ENCODE measurements at regions not wholly inside any gene's neighbourhood (a gene's known extent, or its start where the extent isn't known, plus 50 kb on each side); places are given as distances from the start of the nearest gene placed in this dataset.
A peak's percentile ranks its signal among the peaks of the same experiment; 100 is the strongest.

DNA sequence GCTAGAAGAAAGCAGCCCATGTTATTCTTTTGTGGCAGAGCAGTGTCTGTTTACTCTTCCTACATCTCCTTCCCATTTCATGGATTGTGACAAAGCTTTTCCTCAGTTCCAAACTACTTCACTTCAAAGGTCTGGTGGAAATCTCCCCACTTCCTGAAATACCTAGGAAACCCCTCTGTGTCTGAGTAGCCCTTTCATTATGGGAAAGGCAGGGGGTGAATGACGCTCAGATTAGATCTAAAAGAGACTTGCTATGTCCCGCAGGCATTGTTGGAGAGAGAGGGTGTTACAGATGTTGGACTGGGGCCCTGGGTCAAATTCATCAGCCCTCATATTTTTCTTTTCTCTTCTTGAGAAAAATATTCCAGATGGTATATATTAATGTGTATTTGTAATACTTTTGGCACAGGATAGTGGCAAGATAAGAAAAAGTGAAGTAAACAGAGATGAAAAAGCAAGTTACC lies 675.0 kb downstream of the IRS1 start:
- no peaks in the 10 kb centered on the region for H3K9me3 ChIP-seq (ENCODE audit: low read length)
- DNase-seq (ENCODE audit: low spot score) = peak; percentile 56
- H3K27ac ChIP-seq (ENCODE audit: extremely low read length, insufficient read depth, low read length) = no peak overlapping the region
- no peak overlapping the region for H3K4me2 ChIP-seq (ENCODE audit: low read depth, low read length)
- FAIRE-seq = no peak
- H3K36me3 ChIP-seq (replicated peaks in 1 of 2; ENCODE audit: control insufficient read depth in 1 of 2, insufficient read depth in 2 of 2, low read length in 2 of 2) = no peaks in the 10 kb centered on the region
- intact Hi-C loops (cut with micrococcal nuclease; ENCODE audit: unreplicated experiment) (no loop called here), in situ Hi-C loops (cut with HindIII; ENCODE audit: extremely low pct_ligation_motif_present, low pct_unique_long_range_greater_than_20kb) (no loop called here)
- no TSS peak for BruUV-seq (replicated peaks)
- H3K27me3 ChIP-seq (ENCODE audit: control insufficient read depth in 1 of 2, insufficient read depth in 2 of 2, low read length in 2 of 2) = no peaks in the 10 kb centered on the region
- CTCF ChIA-PET (ENCODE audit: low intra/inter-chr PET ratio, low total read pairs) = no interaction called here
- no peaks in the 10 kb centered on the region for H4K20me1 ChIP-seq (ENCODE audit: insufficient read depth, low read length)
- no peaks in the 10 kb centered on the region for H3K79me2 ChIP-seq (ENCODE audit: insufficient read depth, low read length)
- peaks cover 33% of the 10 kb centered on the region for H3K4me1 ChIP-seq (ENCODE audit: insufficient read depth, low read length)
- WGBS (ENCODE audit: low lambda C conversion rate) = 94% methylated on average over 2 of the region's 2 CpGs
- POLR2A ChIA-PET = no interaction called here
- TF ChIP-seq, protein P1, sequence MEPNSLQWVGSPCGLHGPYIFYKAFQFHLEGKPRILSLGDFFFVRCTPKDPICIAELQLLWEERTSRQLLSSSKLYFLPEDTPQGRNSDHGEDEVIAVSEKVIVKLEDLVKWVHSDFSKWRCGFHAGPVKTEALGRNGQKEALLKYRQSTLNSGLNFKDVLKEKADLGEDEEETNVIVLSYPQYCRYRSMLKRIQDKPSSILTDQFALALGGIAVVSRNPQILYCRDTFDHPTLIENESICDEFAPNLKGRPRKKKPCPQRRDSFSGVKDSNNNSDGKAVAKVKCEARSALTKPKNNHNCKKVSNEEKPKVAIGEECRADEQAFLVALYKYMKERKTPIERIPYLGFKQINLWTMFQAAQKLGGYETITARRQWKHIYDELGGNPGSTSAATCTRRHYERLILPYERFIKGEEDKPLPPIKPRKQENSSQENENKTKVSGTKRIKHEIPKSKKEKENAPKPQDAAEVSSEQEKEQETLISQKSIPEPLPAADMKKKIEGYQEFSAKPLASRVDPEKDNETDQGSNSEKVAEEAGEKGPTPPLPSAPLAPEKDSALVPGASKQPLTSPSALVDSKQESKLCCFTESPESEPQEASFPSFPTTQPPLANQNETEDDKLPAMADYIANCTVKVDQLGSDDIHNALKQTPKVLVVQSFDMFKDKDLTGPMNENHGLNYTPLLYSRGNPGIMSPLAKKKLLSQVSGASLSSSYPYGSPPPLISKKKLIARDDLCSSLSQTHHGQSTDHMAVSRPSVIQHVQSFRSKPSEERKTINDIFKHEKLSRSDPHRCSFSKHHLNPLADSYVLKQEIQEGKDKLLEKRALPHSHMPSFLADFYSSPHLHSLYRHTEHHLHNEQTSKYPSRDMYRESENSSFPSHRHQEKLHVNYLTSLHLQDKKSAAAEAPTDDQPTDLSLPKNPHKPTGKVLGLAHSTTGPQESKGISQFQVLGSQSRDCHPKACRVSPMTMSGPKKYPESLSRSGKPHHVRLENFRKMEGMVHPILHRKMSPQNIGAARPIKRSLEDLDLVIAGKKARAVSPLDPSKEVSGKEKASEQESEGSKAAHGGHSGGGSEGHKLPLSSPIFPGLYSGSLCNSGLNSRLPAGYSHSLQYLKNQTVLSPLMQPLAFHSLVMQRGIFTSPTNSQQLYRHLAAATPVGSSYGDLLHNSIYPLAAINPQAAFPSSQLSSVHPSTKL (CRISPR knock-in tag; IDR thresholded peaks at IDR 0.05) = peak; percentile 24; the same call in 1 of the 2 replicates
- TF ChIP-seq ZFYVE20 (CRISPR knock-in tag; IDR thresholded peaks at IDR 0.05; ENCODE audit: borderline replicate concordance, low read depth) = no peak
- TF ChIP-seq, protein P2, sequence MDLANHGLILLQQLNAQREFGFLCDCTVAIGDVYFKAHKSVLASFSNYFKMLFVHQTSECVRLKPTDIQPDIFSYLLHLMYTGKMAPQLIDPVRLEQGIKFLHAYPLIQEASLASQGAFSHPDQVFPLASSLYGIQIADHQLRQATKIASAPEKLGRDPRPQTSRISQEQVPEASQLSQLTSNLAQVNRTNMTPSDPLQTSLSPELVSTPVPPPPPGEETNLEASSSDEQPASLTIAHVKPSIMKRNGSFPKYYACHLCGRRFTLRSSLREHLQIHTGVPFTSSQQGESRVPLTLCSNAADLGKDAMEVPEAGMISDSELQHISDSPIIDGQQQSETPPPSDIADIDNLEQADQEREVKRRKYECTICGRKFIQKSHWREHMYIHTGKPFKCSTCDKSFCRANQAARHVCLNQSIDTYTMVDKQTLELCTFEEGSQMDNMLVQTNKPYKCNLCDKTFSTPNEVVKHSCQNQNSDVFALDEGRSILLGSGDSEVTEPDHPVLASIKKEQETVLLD (CRISPR knock-in tag; IDR thresholded peaks at IDR 0.05; ENCODE audit: low read depth) = no peak
- peak; percentile 29; the same call in 1 of the 2 replicates for TF ChIP-seq RCOR2 (CRISPR knock-in tag; IDR thresholded peaks at IDR 0.05)
- 0 out of 2 replicates have a peak, but pooled peaks have one; percentile 34 for TF ChIP-seq HMG20A (CRISPR knock-in tag; IDR thresholded peaks at IDR 0.05; ENCODE audit: borderline replicate concordance)
- TF ChIP-seq, protein P3, sequence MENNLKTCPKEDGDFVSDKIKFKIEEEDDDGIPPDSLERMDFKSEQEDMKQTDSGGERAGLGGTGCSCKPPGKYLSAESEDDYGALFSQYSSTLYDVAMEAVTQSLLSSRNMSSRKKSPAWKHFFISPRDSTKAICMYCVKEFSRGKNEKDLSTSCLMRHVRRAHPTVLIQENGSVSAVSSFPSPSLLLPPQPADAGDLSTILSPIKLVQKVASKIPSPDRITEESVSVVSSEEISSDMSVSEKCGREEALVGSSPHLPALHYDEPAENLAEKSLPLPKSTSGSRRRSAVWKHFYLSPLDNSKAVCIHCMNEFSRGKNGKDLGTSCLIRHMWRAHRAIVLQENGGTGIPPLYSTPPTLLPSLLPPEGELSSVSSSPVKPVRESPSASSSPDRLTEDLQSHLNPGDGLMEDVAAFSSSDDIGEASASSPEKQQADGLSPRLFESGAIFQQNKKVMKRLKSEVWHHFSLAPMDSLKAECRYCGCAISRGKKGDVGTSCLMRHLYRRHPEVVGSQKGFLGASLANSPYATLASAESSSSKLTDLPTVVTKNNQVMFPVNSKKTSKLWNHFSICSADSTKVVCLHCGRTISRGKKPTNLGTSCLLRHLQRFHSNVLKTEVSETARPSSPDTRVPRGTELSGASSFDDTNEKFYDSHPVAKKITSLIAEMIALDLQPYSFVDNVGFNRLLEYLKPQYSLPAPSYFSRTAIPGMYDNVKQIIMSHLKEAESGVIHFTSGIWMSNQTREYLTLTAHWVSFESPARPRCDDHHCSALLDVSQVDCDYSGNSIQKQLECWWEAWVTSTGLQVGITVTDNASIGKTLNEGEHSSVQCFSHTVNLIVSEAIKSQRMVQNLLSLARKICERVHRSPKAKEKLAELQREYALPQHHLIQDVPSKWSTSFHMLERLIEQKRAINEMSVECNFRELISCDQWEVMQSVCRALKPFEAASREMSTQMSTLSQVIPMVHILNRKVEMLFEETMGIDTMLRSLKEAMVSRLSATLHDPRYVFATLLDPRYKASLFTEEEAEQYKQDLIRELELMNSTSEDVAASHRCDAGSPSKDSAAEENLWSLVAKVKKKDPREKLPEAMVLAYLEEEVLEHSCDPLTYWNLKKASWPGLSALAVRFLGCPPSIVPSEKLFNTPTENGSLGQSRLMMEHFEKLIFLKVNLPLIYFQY (CRISPR knock-in tag; IDR thresholded peaks at IDR 0.05; ENCODE audit: borderline replicate concordance) = no peak
- no peak for TF ChIP-seq ZNF772 (CRISPR knock-in tag; IDR thresholded peaks at IDR 0.05)
- TF ChIP-seq SOX5 (CRISPR knock-in tag; IDR thresholded peaks at IDR 0.05; ENCODE audit: borderline replicate concordance) = peak; percentile 23; the same call in 1 of the 2 replicates
- TF ChIP-seq GATAD1 (CRISPR knock-in tag; IDR thresholded peaks at IDR 0.05) = no peak
- no peak for TF ChIP-seq SOX13 (IDR thresholded peaks at IDR 0.05)
- TF ChIP-seq SOX13 (CRISPR knock-in tag; conservative IDR thresholded peaks at IDR 0.05 in 1 of 2, IDR thresholded peaks at IDR 0.05 in 1 of 2) = peak in 1 of 2 experiments; percentile 12; a peak in 1 of 4 replicates
- TF ChIP-seq ZNF629 (CRISPR knock-in tag; conservative IDR thresholded peaks at IDR 0.05) = peak; percentile 77
- TF ChIP-seq GATA4 (IDR thresholded peaks at IDR 0.05; ENCODE audit: borderline replicate concordance, low read depth) = no peak
- no peak overlapping the region for H3K4me3 ChIP-seq (replicated peaks in 1 of 3; ENCODE audit: insufficient read depth in 1 of 3, low read depth in 2 of 3, low read length in 3 of 3)
- H3K9ac ChIP-seq (ENCODE audit: insufficient read depth, low read depth, low read length) = no peak overlapping the region
- peak overlapping the region; percentile 24 for H2AFZ ChIP-seq (ENCODE audit: low read length)
- no peak for ATAC-seq
